SU-DHL-6 (cell line): ENCODE measurements at regions not wholly inside any gene's neighbourhood (a gene's known extent, or its start where the extent isn't known, plus 50 kb on each side); places are given as distances from the start of the nearest gene placed in this dataset.

Experiments used
- H2AFZ ChIP-seq: fragments of 200-600 bp; sonication (generic); 2 replicates; pipeline ENCODE4 v1.6.1; 2014; ENCODE audit warnings: low read depth, mild to moderate bottlenecking, moderate library complexity, mixed read lengths, antibody characterized with exemption, low read length; ENCODE audit not compliant: severe bottlenecking
- H3F3A ChIP-seq: fragments of 200-600 bp; shearing (Covaris generic); 2 replicates; pipeline ENCODE4 v1.6.0; 2016; ENCODE audit warnings: antibody characterized with exemption, mild to moderate bottlenecking; ENCODE audit not compliant: insufficient read depth
- H3K27ac ChIP-seq: fragments of 200-600 bp; sonication (generic); 2 replicates; pipeline ENCODE4 v1.5.1; 2016; ENCODE audit warnings: low read depth, mild to moderate bottlenecking, low read length, moderate library complexity, mixed read lengths
- H3K27me3 ChIP-seq: fragments of 200-600 bp; sonication (generic), shearing (Covaris generic); 2 replicates; pipeline ENCODE4 v1.6.0; 2014; ENCODE audit warnings: mild to moderate bottlenecking, low read length
- H3K36me3 ChIP-seq: fragments of 200-600 bp; sonication (generic); 2 replicates; pipeline ENCODE4 v1.6.1; 2014; ENCODE audit warnings: mild to moderate bottlenecking, low read length, mixed read lengths
- H3K4me2 ChIP-seq: fragments of 300-600, 200-600 bp; shearing (Covaris generic), sonication (generic); 2 replicates; pipeline ENCODE4 v1.6.0; 2014; ENCODE audit warnings: low read length, low read depth, mild to moderate bottlenecking; ENCODE audit not compliant: poor library complexity, severe bottlenecking
- H3K4me3 ChIP-seq: fragments of 200-600 bp; sonication (generic); 2 replicates; pipeline ENCODE4 v1.5.1; 2014; ENCODE audit warnings: antibody characterized with exemption, low read length, mild to moderate bottlenecking, mixed read lengths; ENCODE audit not compliant: insufficient read depth, poor library complexity, severe bottlenecking
- H3K79me2 ChIP-seq: fragments of 200-600 bp; sonication (generic); 2 replicates; pipeline ENCODE4 v1.6.1; 2014; ENCODE audit warnings: mild to moderate bottlenecking, low read length, moderate library complexity; ENCODE audit not compliant: insufficient read depth
- H3K9ac ChIP-seq: fragments of 200-600 bp; sonication (generic); 2 replicates; pipeline ENCODE4 v1.7.0; 2014; ENCODE audit warnings: mild to moderate bottlenecking, low read length
- H3K9me2 ChIP-seq: fragments of 200-600 bp; sonication (generic); replicated peaks from 2 replicates; pipeline ENCODE4 v1.6.1; 2014; ENCODE audit warnings: low read length; ENCODE audit not compliant: insufficient read depth
- H3K9me3 ChIP-seq: fragments of 200-600 bp; sonication (generic); 2 replicates; pipeline ENCODE4 v1.6.1; 2014; ENCODE audit warnings: low read length, mixed read lengths; ENCODE audit not compliant: insufficient read depth
- H4K20me1 ChIP-seq: fragments of 200-600 bp; sonication (generic); 2 replicates; pipeline ENCODE4 v1.6.1; 2014; ENCODE audit warnings: low read depth, mild to moderate bottlenecking, antibody characterized with exemption, low read length, moderate library complexity, mixed read lengths
- EZH2phosphoT487 ChIP-seq: fragments of 200-600 bp; sonication (generic), shearing (Covaris generic); conservative IDR thresholded peaks from 2 replicates; pipeline ENCODE4 v1.6.1; 2018; ENCODE audit warnings: mild to moderate bottlenecking, antibody characterized with exemption, low read length, moderate library complexity, mixed read lengths
- TF ChIP-seq, protein P1 (sequence below): fragments of 200-600 bp; sonication (generic); IDR thresholded peaks from one replicate; pipeline ENCODE4 v1.5.1; 2017; ENCODE audit warnings: antibody characterized with exemption, mild to moderate bottlenecking, low read length, moderate library complexity; ENCODE audit not compliant: insufficient read depth, poor library complexity, severe bottlenecking

DNA sequence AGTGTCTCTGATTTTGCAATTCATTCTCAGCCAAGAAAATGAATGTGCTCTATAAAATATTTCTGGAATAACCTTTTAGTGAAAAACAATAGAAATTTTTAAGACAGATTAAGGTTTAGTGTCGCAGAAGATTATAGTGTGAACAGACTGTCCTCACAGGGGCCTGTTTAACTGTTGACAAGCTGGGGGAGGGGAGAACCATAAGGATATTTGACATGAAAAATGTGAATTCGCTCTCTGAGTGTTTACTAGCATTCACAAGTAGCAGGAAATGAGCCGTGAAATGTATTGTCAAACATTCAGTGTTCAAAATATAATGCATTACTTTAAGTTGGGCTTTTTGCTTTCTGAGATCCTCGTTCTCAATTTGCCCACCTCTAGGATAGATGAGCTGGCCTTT lies 134.8 kb upstream of the TSHZ2 start:
- H4K20me1 ChIP-seq: no peaks in the 10 kb centered on the region
- H3K4me3 ChIP-seq: no peak overlapping the region
- no peak overlapping the region for H3K27ac ChIP-seq
- H3K4me2 ChIP-seq: no peak overlapping the region
- no peak overlapping the region for H2AFZ ChIP-seq
- no peaks in the 10 kb centered on the region for H3K9me3 ChIP-seq
- H3K9ac ChIP-seq: no peak overlapping the region
- H3K79me2 ChIP-seq: no peaks in the 10 kb centered on the region
- no peaks in the 10 kb centered on the region for H3K27me3 ChIP-seq
- no peaks in the 10 kb centered on the region for H3K36me3 ChIP-seq
- H3K9me2 ChIP-seq: no peaks in the 10 kb centered on the region
- TF ChIP-seq, protein P1, sequence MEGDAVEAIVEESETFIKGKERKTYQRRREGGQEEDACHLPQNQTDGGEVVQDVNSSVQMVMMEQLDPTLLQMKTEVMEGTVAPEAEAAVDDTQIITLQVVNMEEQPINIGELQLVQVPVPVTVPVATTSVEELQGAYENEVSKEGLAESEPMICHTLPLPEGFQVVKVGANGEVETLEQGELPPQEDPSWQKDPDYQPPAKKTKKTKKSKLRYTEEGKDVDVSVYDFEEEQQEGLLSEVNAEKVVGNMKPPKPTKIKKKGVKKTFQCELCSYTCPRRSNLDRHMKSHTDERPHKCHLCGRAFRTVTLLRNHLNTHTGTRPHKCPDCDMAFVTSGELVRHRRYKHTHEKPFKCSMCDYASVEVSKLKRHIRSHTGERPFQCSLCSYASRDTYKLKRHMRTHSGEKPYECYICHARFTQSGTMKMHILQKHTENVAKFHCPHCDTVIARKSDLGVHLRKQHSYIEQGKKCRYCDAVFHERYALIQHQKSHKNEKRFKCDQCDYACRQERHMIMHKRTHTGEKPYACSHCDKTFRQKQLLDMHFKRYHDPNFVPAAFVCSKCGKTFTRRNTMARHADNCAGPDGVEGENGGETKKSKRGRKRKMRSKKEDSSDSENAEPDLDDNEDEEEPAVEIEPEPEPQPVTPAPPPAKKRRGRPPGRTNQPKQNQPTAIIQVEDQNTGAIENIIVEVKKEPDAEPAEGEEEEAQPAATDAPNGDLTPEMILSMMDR: no peak
- no peak for TF ChIP-seq EZH2phosphoT487
- no peaks in the 10 kb centered on the region for H3F3A ChIP-seq

- no peaks in the 10 kb centered on the region for H4K20me1 ChIP-seq
Measured at GRCh38 chr20:52833901-52834300, 138.3 kb upstream of the TSHZ2 start.

GRCh38 chr20:52832151-52832774 lies 139.9 kb upstream of the TSHZ2 start:
- no peak overlapping the region for H3K9ac ChIP-seq
- no peaks in the 10 kb centered on the region for H3K9me3 ChIP-seq
- H3K27ac ChIP-seq: no peak overlapping the region
- H3F3A ChIP-seq: no peaks in the 10 kb centered on the region
- H3K36me3 ChIP-seq: no peaks in the 10 kb centered on the region
- H3K79me2 ChIP-seq: no peaks in the 10 kb centered on the region
- H3K4me2 ChIP-seq: no peak overlapping the region
- TF ChIP-seq, protein P1: no peak
- no peak for TF ChIP-seq EZH2phosphoT487
- no peaks in the 10 kb centered on the region for H4K20me1 ChIP-seq
- H2AFZ ChIP-seq: no peak overlapping the region
- no peaks in the 10 kb centered on the region for H3K27me3 ChIP-seq
- no peak overlapping the region for H3K4me3 ChIP-seq
- H3K9me2 ChIP-seq: no peaks in the 10 kb centered on the region

More at GRCh38 chr20:52833901-52834300, 138.3 kb upstream of the TSHZ2 start:
- H3K4me3 ChIP-seq: no peak overlapping the region
- no peaks in the 10 kb centered on the region for H3K9me3 ChIP-seq
- TF ChIP-seq EZH2phosphoT487: no peak
- TF ChIP-seq, protein P1: no peak
- no peak overlapping the region for H2AFZ ChIP-seq
- no peaks in the 10 kb centered on the region for H3K36me3 ChIP-seq
- no peaks in the 10 kb centered on the region for H3K9me2 ChIP-seq
- H3K27ac ChIP-seq: no peak overlapping the region
- H3K9ac ChIP-seq: no peak overlapping the region
- no peak overlapping the region for H3K4me2 ChIP-seq
- H3F3A ChIP-seq: no peaks in the 10 kb centered on the region
- H3K27me3 ChIP-seq: no peaks in the 10 kb centered on the region
- no peaks in the 10 kb centered on the region for H3K79me2 ChIP-seq
